T-helper 1 cell treated with Interleukin-12 subunit alpha and Interleukin-12 subunit beta and Interleukin-4 antibody, amounts not matched to agents 30 μg/mL and 1 μg/mL, for 36 hours (primary cell): ENCODE measurements at regions not wholly inside any gene's neighbourhood (a gene's known extent, or its start where the extent isn't known, plus 50 kb on each side); places are given as distances from the start of the nearest gene placed in this dataset.

ENCODE experiments used
- H3K27ac Mint-ChIP-seq: one replicate; pipeline ENCODE4 v1.8.0; 2021; ENCODE audit warnings: mild to moderate bottlenecking, mixed read lengths
- H3K27me3 Mint-ChIP-seq: one replicate; pipeline ENCODE4 v1.8.0; 2021; ENCODE audit warnings: low read depth, mixed read lengths
- H3K36me3 Mint-ChIP-seq: one replicate; pipeline ENCODE4 v1.8.0; 2021; ENCODE audit warnings: low read depth, mixed read lengths
- H3K4me1 Mint-ChIP-seq: one replicate; pipeline ENCODE4 v1.8.0; 2021; ENCODE audit warnings: low read depth, mixed read lengths
- H3K4me3 Mint-ChIP-seq: one replicate; pipeline ENCODE4 v1.8.0; 2021; ENCODE audit warnings: mild to moderate bottlenecking, moderate library complexity, mixed read lengths
- H3K9me3 Mint-ChIP-seq: one replicate; pipeline ENCODE4 v1.8.0; 2021; ENCODE audit warnings: mixed read lengths

DNA sequence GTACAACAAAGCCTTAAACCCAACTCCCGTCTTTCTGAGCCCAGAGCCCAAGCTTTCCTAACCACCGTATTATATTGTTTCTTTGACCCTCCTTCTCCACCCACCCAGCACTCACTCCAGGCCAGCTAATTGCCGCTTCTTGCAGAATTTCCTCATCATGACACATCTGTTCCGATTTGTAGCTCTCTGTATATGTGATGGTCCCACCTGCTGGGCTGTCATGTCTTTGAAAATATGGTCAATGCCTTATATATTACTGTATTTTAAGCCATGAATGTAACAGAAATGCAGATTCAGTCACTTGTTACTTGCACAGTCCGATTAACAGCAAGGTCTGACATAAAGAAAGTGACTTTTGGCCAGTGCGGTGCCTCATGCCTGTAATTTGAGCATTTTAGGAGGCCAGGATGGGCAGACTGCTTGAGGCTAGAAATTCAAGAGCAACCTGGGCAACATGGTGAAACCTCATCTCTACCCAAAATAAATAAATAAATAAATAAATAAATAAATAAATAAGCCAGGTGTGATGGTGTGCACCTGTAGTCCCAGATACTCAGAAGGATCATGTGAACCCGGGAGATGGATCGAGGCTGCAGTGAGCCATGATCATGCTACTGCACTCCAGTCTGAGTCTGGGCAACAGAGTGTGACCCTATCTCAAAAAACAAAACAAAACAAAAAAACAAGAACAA lies 359.8 kb downstream of the ATP23 start:
- Mint-ChIP-seq H3K4me3 (no peak overlapping the region), H3K4me1 (no peaks in the 10 kb centered on the region), H3K36me3 (no peaks in the 10 kb centered on the region), H3K27ac (no peak overlapping the region), H3K9me3 (no peaks in the 10 kb centered on the region), H3K27me3 (no peaks in the 10 kb centered on the region)

DNA sequence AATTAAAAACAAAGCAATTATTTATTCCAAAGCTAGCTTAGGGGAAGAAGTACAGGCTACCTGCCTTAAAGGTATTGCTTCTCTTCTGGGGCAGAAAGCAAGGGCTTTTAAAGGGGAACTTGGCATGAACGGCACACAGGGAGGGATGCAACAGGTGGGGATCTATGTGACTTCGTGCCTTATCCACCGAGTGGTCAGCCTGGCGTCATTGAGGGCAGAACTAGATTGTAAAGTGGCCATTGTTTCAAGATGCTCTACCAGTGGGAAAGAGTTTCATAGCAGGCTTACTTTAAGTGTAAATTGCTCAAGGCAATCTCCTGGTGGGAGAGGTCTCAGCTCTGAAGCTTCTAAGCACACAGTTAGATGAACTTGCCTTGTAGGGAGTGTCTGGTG lies 360.4 kb downstream of the ATP23 start:
- Mint-ChIP-seq H3K27me3 (no peaks in the 10 kb centered on the region), H3K36me3 (no peaks in the 10 kb centered on the region), H3K9me3 (no peaks in the 10 kb centered on the region), H3K27ac (no peak overlapping the region), H3K4me1 (no peaks in the 10 kb centered on the region), H3K4me3 (no peak overlapping the region)

DNA sequence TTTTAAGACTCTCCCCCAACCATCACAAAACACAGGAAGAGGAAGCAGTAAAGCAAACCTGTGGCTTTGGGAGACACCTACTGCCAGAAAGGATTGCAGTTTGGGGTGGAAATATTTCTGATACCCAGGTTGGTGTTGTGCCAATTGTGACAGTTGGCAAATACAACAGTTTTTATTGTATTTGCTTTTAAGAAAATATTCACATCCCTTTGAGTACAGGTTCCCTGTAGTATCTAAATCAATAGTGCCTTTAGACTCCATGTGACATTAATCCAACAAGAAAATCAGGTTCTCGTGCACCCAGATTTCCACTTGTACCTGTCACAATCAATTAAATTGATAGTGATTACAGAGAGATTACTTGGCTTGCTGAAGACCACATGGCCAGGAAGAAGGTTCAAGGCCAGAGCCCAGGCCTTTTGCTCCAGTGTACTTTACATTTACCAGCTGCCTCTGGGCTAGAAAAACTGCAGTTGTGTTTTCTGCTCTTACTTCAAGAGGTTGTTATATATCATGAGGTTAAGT lies 361.2 kb downstream of the ATP23 start:
- Mint-ChIP-seq H3K27ac (no peak overlapping the region), H3K9me3 (no peaks in the 10 kb centered on the region), H3K4me1 (no peaks in the 10 kb centered on the region), H3K36me3 (no peaks in the 10 kb centered on the region), H3K4me3 (no peak overlapping the region), H3K27me3 (no peaks in the 10 kb centered on the region)

DNA sequence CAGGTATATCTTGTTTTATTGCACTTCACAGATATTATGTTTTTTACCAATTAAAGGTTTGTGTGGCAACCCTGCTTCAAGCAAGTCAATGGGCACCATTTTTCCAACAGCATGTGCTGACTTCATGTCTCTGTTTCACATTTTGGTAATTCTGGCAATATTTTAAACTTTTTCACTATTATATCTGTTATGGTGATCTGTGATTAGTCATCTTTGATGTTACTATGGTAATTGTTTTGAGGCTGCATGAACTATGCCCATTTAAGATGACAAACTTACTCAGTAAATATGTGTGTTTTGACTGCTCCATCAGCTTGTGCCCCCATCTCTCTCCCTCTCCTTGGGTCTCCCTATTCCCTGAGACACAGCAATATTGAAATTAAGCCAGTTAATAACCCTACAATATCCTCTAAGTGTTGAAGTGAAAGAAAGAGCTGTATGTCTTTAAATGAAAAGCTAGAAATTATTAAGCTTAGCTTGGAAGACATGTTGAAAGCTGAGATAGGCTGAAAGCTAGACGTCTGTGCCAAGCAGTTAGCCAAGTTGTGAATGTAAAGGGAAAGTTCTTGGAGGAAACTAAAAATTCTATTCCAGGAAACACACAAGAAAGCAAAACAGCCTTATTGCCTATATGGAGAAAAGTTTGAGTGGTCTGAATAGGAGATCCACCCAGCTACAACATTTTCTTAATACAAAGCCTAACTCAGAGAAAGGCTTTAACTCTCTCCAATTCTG lies 365.1 kb downstream of the ATP23 start:
- Mint-ChIP-seq H3K27me3 (no peaks in the 10 kb centered on the region), H3K4me3 (no peak overlapping the region), H3K4me1 (no peaks in the 10 kb centered on the region), H3K9me3 (no peaks in the 10 kb centered on the region), H3K27ac (no peak overlapping the region), H3K36me3 (no peaks in the 10 kb centered on the region)

DNA sequence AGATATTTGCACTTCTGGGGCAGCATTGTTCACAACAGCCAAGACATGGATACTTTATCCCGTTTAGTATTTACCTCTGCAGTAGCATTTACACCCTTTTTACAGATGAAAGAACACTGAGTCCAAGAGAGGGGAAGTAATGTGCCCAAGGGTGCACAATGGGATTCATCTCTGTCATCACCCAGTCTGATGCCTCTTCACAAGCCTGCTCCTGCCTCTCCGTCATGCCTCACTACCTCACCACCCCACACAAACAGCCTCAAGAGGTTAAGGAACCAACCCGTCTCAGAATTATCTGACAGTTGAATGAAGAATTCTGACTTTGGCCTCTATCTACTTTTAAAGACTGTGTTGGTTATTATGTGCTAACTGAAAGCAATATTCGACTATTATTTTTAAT lies 368.4 kb downstream of the ATP23 start:
- Mint-ChIP-seq H3K36me3 (no peaks in the 10 kb centered on the region), H3K27ac (no peak overlapping the region), H3K4me3 (no peak overlapping the region), H3K9me3 (no peaks in the 10 kb centered on the region), H3K4me1 (no peaks in the 10 kb centered on the region), H3K27me3 (no peaks in the 10 kb centered on the region)

DNA sequence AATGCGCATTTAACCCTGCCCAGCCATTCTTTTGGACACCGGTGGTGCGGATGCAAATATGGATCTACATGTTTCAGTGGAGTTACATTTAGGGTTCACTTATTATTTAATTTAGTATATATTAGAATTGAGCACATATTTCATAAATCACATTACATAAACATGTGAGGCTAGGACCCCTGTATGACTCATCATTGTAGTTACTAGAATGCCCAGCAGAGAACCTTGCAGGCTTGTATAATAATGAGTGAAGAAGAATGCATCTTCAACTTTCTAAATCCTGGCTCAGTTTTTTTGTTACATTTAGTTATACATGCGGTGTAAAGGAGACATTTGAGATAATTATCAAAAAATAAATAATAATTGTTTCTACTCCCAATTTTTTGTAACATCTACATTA lies 369.0 kb downstream of the ATP23 start:
- no peaks in the 10 kb centered on the region for H3K27me3 Mint-ChIP-seq
- no peaks in the 10 kb centered on the region for H3K36me3 Mint-ChIP-seq
- no peaks in the 10 kb centered on the region for H3K4me1 Mint-ChIP-seq
- H3K4me3 Mint-ChIP-seq = no peak overlapping the region
- no peak overlapping the region for H3K27ac Mint-ChIP-seq
- H3K9me3 Mint-ChIP-seq = no peaks in the 10 kb centered on the region

DNA sequence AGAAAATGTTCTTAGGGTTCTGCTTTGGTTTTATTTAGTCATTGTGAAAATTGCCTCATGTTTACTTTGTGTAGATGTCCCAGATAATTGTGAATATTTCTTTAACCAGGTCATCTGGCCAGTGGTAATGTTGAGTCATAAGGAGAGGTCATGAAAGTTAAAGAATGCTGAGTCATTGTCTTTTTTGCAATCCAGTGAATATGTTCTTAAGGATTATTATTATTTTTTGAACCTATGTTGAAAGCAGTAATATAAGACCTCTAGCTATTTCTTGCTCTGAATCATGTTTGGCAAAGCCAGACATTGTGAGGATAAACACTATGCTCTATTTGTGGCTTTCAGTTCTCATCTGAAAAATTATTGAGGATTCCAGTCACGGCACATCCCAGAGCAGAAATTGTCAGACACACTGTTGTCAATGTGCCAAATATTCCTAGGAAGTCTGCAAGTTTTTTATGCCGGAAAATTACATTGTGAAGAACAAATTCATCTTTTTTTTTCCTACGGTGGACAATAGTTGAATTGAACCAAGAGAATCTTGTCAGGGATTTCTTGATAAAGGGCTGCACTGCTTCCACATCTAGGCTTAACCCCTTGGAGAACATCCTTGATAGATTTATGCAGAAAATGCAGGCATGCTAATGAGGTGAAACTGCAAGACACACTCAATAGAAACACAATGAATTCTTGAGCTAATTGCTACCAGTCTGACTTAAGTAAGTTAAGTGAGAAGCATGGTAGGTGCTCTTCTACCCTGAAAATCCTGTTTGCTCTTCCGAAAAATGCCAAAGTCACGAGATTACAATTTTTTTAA lies 369.6 kb downstream of the ATP23 start:
- Mint-ChIP-seq H3K36me3 (no peaks in the 10 kb centered on the region), H3K4me3 (no peak overlapping the region), H3K27me3 (no peaks in the 10 kb centered on the region), H3K9me3 (no peaks in the 10 kb centered on the region), H3K27ac (no peak overlapping the region), H3K4me1 (no peaks in the 10 kb centered on the region)

DNA sequence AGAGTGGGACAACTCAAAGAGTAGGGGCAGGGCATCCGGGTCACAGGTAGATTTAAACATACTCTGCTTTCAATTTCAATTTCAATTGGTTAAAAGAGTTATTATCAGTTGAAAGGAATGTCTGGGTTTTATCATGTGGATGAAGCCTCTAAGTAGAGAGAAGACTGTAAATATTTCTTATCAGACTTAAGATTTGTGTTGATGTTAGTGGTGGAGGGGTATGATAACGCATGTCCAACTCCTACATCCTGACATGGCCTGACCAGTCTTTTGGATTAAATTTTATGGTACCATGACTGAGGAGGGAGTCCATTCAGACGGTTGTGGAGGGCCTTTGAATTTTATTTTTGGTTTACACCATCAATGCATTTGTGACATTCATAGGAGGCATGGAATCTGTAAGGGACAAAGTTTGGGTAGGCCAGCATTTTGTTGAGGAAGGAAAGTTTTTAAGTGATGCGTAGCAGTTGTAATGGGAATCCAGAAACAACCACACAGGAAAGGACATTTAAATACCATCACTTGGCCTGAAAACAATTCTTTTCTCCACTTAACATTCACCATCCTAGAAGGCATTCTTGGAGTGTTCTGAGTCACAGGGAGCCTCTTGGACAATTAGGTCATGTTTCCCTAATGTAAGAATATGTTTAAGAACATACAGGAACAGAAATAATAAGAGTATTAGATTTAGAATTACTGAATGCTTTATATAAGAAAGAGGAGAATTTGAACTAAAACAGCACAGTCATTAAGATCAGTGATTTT lies 371.9 kb downstream of the ATP23 start:
- Mint-ChIP-seq H3K36me3 (no peaks in the 10 kb centered on the region), H3K9me3 (no peaks in the 10 kb centered on the region), H3K4me3 (no peak overlapping the region), H3K4me1 (no peaks in the 10 kb centered on the region), H3K27me3 (no peaks in the 10 kb centered on the region), H3K27ac (no peak overlapping the region)

DNA sequence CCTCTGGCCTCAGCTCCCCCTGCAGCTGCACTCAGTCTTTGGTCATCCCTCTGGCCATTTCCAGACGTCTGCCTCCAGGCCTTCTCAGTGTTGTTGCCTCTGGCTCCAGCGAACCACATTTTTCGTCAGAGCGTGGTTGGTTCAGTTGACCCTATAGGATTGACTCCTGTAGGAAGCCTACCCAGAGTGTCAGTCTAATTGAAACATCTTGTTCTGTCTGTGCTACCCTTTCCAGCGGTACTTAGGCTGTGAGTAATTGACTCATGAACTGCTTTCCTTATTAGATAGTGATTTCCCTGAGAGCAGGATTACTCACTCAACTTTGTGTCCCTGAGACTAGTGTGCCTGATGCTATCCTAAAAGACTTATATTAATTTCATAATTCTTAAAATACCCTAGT lies 373.2 kb downstream of the ATP23 start:
- Mint-ChIP-seq H3K27me3 (no peaks in the 10 kb centered on the region), H3K4me3 (no peak overlapping the region), H3K4me1 (no peaks in the 10 kb centered on the region), H3K36me3 (no peaks in the 10 kb centered on the region), H3K9me3 (no peaks in the 10 kb centered on the region), H3K27ac (no peak overlapping the region)

DNA sequence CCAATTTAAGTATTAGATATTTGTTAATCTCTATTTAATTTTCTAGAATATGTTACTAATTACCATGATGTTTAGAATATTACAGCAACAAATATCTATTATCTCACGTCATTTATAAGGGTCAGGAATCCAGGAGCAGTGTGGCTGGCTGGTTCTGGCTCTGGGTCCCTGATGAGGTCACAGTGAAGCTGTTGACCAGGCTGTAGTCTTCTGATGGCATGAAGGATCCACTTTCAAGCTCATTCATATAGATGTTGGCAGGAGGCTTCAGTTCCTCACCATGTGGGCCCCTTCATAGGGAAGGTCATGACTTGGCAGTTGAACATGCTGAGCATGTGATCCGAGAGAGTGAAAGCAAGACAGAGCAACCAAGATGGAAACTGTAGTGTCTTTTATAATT lies 375.6 kb downstream of the ATP23 start:
- no peak overlapping the region for H3K27ac Mint-ChIP-seq
- H3K9me3 Mint-ChIP-seq = no peaks in the 10 kb centered on the region

DNA sequence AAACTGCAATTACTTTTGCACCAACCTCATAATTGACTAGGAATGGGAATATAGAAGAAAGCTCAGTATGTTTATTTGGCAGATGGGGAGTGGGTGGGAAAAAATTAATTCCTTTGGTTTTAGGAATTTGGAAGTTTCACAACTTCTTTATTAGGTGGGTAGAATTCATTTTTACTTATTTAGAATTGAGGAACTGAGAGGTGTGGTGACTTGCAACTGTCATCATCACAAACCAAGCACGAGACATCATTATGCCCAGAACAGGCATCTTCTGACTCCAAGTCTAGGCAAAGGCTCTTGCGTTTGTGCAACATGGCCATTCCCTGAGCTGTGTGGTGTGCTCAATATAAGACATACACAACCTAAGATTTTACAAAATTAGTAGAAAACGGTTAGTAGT lies 380.0 kb downstream of the ATP23 start:
- H3K27me3 Mint-ChIP-seq = no peaks in the 10 kb centered on the region
- H3K36me3 Mint-ChIP-seq = no peaks in the 10 kb centered on the region
- no peaks in the 10 kb centered on the region for H3K4me1 Mint-ChIP-seq
- H3K9me3 Mint-ChIP-seq = no peaks in the 10 kb centered on the region
- H3K4me3 Mint-ChIP-seq = no peak overlapping the region
- H3K27ac Mint-ChIP-seq = no peak overlapping the region

More for the DNA sequence above, 375.6 kb downstream of the ATP23 start:
- Mint-ChIP-seq H3K4me1 (no peaks in the 10 kb centered on the region), H3K27me3 (no peaks in the 10 kb centered on the region), H3K36me3 (no peaks in the 10 kb centered on the region), H3K4me3 (no peak overlapping the region)

DNA sequence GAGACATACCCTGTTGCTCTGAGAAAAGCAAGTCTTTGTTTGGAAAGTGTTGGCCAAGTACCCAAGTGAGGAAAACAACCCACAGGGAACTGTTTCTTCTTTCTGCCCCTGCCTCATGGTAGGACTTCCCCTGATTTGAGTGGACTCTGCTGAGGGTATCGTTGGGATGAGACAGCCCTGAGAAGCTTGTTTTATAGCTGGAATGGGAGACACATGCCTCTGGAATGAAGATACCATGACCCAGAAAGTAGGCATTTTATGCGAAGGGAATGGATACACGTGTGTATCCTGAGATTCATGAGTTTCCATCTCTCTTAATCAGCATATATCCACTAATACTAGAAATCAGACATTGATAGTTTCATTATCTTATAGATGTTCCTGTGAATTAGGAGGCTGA lies 382.3 kb downstream of the ATP23 start:
- no peaks in the 10 kb centered on the region for H3K36me3 Mint-ChIP-seq
- no peaks in the 10 kb centered on the region for H3K4me1 Mint-ChIP-seq
- H3K27ac Mint-ChIP-seq = no peak overlapping the region
- no peak overlapping the region for H3K4me3 Mint-ChIP-seq
- H3K9me3 Mint-ChIP-seq = no peaks in the 10 kb centered on the region
- no peaks in the 10 kb centered on the region for H3K27me3 Mint-ChIP-seq

DNA sequence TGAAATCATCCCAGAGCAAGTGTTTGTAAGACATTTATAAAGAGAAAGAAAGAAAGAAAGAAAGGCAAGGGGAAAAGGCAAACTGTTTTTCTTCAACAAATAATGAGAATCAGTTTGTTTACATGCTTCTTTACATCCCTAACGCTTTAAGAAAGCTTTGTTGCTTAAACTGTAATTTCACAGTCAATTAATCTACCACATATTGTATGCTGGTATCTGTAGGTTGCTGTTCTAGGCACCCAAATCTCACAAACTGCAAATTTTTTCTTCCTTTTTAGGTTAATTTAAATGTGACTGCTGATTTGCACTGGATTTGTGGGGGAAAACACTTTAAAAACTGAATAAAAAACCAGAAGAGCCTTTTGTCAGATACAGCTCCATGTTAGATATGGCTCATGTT lies 384.2 kb downstream of the ATP23 start:
- Mint-ChIP-seq H3K4me1 (no peaks in the 10 kb centered on the region), H3K27ac (no peak overlapping the region), H3K4me3 (no peak overlapping the region), H3K36me3 (no peaks in the 10 kb centered on the region), H3K9me3 (no peaks in the 10 kb centered on the region), H3K27me3 (no peaks in the 10 kb centered on the region)

DNA sequence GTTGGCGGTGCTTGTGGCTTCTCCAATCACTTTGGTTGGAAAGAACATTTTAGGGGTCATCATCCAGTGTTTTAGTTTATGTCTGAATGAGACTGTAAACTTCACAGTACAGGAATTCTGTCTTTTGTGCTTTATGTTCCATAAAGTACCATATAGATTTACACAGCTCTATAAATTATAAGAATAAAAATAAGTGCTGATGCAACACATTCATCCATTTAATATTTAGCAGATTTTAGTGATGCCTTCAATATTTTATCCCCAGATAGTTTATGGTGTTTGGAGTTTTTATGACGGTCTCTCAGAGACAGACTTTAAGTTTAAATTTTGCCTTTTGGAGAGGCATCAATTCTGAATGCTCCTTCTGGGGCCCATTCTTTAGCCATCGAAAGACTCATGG lies 385.2 kb downstream of the ATP23 start:
- Mint-ChIP-seq H3K27ac (no peak overlapping the region), H3K36me3 (no peaks in the 10 kb centered on the region), H3K4me1 (no peaks in the 10 kb centered on the region)

More for the DNA sequence above, 385.2 kb downstream of the ATP23 start:
- no peak overlapping the region for H3K4me3 Mint-ChIP-seq
- no peaks in the 10 kb centered on the region for H3K27me3 Mint-ChIP-seq
- no peaks in the 10 kb centered on the region for H3K9me3 Mint-ChIP-seq
